Activated CD4-positive, alpha-beta memory T cell treated with anti-CD3 and anti-CD28 coated beads for 36 hours (primary cell): ENCODE measurements at regions not wholly inside any gene's neighbourhood (a gene's known extent, or its start where the extent isn't known, plus 50 kb on each side); places are given as distances from the start of the nearest gene placed in this dataset.

ENCODE experiments used
- CTCF ChIA-PET: fragments of 350-600 bp; sonication (Branson Sonifier 250); formaldehyde crosslinking; loops from one replicate; lab custom pipeline; 2021; ENCODE audit warnings: antibody characterized with exemption, inconsistent platforms; lab: Charles Lee
- POLR2A ChIA-PET: fragments of 350-600 bp; sonication (Branson Sonifier 250); formaldehyde crosslinking; loops from one replicate; lab custom pipeline; 2021; ENCODE audit warnings: antibody characterized with exemption; lab: Charles Lee
- DNase-seq: peaks from one replicate; pipeline ENCODE4 v3.0.0-alpha.2; 2020
- H3K27ac Mint-ChIP-seq: one replicate; pipeline ENCODE4 v1.8.0; 2021; ENCODE audit warnings: mixed read lengths
- H3K27me3 Mint-ChIP-seq: one replicate; pipeline ENCODE4 v1.8.0; 2021; ENCODE audit warnings: mixed read lengths
- H3K36me3 Mint-ChIP-seq: one replicate; pipeline ENCODE4 v1.8.0; 2021; ENCODE audit warnings: mixed read lengths
- H3K4me1 Mint-ChIP-seq: one replicate; pipeline ENCODE4 v1.8.0; 2021; ENCODE audit warnings: low read depth, mixed read lengths
- H3K4me3 Mint-ChIP-seq: one replicate; pipeline ENCODE4 v1.8.0; 2021; ENCODE audit warnings: mild to moderate bottlenecking, mixed read lengths
- H3K9me3 Mint-ChIP-seq: one replicate; pipeline ENCODE4 v1.8.0; 2021; ENCODE audit warnings: mixed read lengths
- intact Hi-C: fragments of 100-400 bp; cut with micrococcal nuclease; formaldehyde crosslinking; loops from one replicate; pipeline ENCODE4 v1.15.1; 2023

DNA sequence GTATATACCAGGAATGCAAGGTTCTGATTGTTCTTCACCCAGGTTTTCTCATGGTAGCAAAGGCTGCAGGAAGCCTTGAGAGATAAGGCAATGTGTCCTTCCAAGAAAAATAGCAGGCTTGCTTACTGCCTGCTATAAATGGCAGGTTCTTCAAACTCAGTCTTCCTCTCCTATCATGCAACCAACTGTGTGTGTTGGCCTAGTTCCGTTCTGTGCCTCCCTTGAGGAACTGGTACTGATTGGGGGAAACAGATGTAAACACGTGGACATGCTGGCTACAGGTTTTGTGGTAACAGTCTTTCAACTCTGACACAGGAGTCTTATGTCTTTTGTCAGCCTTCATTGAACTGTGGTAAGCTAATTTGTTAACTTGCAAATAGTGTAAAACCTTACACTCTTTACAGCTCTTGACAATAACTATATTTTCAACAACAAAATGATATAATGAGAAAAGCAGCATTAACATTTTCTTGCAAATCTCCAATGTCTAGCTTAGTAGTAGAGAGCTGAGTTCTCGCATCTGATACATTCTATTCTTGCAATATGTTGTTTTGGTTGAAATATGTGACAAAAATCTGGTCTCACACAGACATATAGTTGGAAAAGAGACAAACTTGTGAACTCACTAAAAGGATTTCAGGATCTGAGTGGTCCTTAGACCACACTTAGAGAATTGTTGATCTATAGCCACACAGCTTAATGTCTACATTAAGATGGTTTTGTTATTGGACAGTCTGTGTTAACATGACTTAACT, 54.7 kb upstream of the LSM8 start:
- H3K27ac Mint-ChIP-seq: no peak overlapping the region
- H3K27me3 Mint-ChIP-seq: peaks cover 5% of the 10 kb centered on the region
- POLR2A ChIA-PET: no interaction called here
- H3K4me3 Mint-ChIP-seq: no peak overlapping the region
- intact Hi-C loops: no loop called here
- H3K9me3 Mint-ChIP-seq: peaks cover 13% of the 10 kb centered on the region
- no peaks in the 10 kb centered on the region for H3K36me3 Mint-ChIP-seq
- DNase-seq: no peak
- H3K4me1 Mint-ChIP-seq: no peaks in the 10 kb centered on the region
- CTCF ChIA-PET: interaction anchor here (1.1 kb wide), 1 partner anchor 10 kb away, joined by 3 read pairs; no protein-coding TSS in a partner anchor

DNA sequence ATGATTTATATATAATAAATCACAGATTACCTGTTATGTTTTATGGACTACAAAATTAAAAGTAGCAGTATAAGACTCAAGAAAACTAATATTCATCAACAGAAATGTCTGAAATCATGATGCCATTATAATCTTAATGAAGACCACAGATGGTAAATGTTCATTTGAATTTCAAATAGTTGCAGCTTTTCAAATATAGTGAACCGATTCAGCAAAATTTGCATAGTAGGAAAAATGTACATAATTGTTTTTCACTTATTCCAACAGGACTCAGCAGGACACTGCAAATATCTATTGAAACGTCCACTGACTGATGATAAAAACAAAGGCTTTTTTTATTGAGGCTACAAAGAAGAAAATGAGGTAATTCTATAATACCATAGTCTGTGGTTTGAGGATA, 51.2 kb upstream of the LSM8 start:
- H3K9me3 Mint-ChIP-seq: peaks cover 6% of the 10 kb centered on the region
- intact Hi-C loops: no loop called here
- no peak overlapping the region for H3K4me3 Mint-ChIP-seq
- no peak overlapping the region for H3K27ac Mint-ChIP-seq
- H3K36me3 Mint-ChIP-seq: no peaks in the 10 kb centered on the region
- ChIA-PET CTCF (no interaction called here), POLR2A (no interaction called here)
- DNase-seq: no peak
- H3K4me1 Mint-ChIP-seq: no peaks in the 10 kb centered on the region
- peaks cover 10% of the 10 kb centered on the region for H3K27me3 Mint-ChIP-seq
